ENCODE measurements at regions not wholly inside any gene's neighbourhood (a gene's known extent, or its start where the extent isn't known, plus 50 kb on each side); places are given as distances from the start of the nearest gene placed in this dataset.

DNA sequence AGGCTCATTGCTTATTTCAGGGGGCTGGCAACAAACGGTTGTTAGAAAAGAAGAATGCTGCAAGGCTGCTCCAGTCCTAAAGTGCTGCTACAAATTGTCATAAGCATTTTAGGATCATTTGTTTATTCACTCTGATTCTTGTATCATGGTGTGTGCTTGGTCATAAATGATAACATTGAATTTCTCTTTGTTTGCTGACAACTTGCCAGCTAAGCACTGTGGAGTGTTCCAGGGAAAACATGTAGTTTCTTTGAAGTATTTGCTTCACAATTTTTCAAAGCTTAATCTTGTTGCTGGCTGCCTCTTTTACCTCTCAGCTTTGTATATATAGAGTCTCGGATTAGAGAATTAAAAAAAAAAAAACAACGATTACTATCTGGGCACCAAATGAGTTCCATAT lies 263.0 kb downstream of the PHF14 start (continued):
- no peak for TF ChIP-seq ZNF462 (CRISPR knock-in tag; IDR thresholded peaks at IDR 0.05)
- no peak for TF ChIP-seq EZH2 (IDR thresholded peaks at IDR 0.05; ENCODE audit: low read depth, unreplicated experiment)
- TF ChIP-seq STAT1 (IDR thresholded peaks at IDR 0.05; ENCODE audit: unreplicated experiment), result no peak
- TF ChIP-seq POLR2AphosphoS5 (IDR thresholded peaks at IDR 0.05; ENCODE audit: low read depth), result no peak
- no peak for TF ChIP-seq NANOG (IDR thresholded peaks at IDR 0.05; ENCODE audit: borderline replicate concordance)
- no peak for TF ChIP-seq CTCF (conservative IDR thresholded peaks at IDR 0.05; ENCODE audit: low read depth in 2 of 2)
- TF ChIP-seq CREB1 (CRISPR knock-in tag; IDR thresholded peaks at IDR 0.05; ENCODE audit: low read depth), result no peak
- TF ChIP-seq JUNB (IDR thresholded peaks at IDR 0.05; ENCODE audit: unreplicated experiment), result no peak

DNA sequence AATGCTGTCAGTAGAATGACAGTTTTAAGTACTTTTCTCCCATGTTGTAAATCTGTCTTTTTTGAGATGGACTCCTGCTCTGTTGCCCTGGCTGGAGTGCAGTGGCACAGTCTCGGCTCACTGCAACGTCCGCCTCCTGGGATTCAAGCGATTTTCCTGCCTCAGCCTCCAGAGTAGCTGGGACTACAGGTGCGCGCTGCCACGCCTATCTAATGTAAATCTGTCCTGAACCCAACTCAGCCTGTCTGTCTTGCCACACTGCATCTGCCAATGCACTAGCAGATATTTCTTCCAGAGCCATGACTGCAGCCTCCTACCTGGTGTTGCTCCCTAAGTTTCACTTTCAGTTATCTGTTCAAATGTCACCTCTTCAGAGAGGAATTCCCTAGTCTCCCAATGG lies 264.1 kb downstream of the PHF14 start:
- Histone ChIP-seq H3F3A (replicated peaks; ENCODE audit: low read depth) (no peaks in the 10 kb centered on the region), H3K79me2 (replicated peaks; ENCODE audit: insufficient read depth) (no peaks in the 10 kb centered on the region), H3K27ac (ENCODE audit: low read depth) (no peak overlapping the region), H4K20me1 (replicated peaks; ENCODE audit: insufficient read depth) (no peaks in the 10 kb centered on the region), H2AFZ (0 out of 2 replicates have a peak overlapping the region, but pooled peaks have one; percentile 28), H3K36me3 (ENCODE audit: insufficient read depth) (no peaks in the 10 kb centered on the region), H3K4me2 (peak overlapping the region; percentile 19), H3K4me3 (peak overlapping the region; percentile 9), H3K9me2 (ENCODE audit: insufficient read depth) (peaks cover 5% of the 10 kb centered on the region; the same call in 1 of the 2 replicates), H3K4me1 (ENCODE audit: insufficient read depth) (peaks cover 51% of the 10 kb centered on the region), H3K27me3 (ENCODE audit: insufficient read depth) (no peaks in the 10 kb centered on the region)
- Mint-ChIP-seq H3K4me1 (peaks cover 48% of the 10 kb centered on the region), H3K4me3 (peak overlapping the region; percentile 57), H3K36me3 (ENCODE audit: low read depth) (no peaks in the 10 kb centered on the region), H3K27ac (peak overlapping the region; percentile 77; the same call in 1 of the 2 replicates), H3K27me3 (ENCODE audit: insufficient read depth, low read depth, poor library complexity) (peaks cover 12% of the 10 kb centered on the region), H3K9me3 (no peaks in the 10 kb centered on the region)
- no peak for TF ChIP-seq EZH2 (IDR thresholded peaks at IDR 0.05; ENCODE audit: low read depth, unreplicated experiment)
- DNase-seq (ENCODE audit: low spot score) (peak; percentile 41), ATAC-seq (peak; percentile 83)

All from GM23338 (cell line).